GM19397 (cell line): ENCODE measurements at regions not wholly inside any gene's neighbourhood (a gene's known extent, or its start where the extent isn't known, plus 50 kb on each side); places are given as distances from the start of the nearest gene placed in this dataset.

Source experiments
- ATAC-seq: cut with Tn5 transposase; IDR thresholded peaks from one replicate; pipeline ENCODE4 v1.9.1; 2021; ENCODE audit warnings: mild to moderate bottlenecking, moderate library complexity; ENCODE audit not compliant: unreplicated experiment

DNA sequence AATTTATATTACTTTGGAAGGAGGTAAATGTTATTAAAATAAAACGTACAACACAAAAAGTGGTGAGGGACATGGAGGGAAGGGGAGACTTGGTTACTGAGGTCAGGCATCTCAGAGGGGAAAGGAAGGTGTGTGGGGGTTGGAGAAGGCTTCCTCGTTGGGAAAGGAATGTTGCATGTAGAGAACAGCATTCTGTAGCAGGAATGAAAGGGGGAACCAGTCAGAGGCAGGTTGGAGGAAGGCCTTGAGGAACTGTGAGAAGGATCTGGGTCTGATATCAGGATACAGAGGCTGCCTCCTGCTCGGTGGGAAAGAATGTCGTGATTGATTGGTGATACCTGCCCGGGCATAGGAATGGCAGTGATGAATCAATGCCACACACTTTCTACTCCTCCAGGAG lies 103.3 kb upstream of the ZFHX3 start:
- ATAC-seq: no peak

DNA sequence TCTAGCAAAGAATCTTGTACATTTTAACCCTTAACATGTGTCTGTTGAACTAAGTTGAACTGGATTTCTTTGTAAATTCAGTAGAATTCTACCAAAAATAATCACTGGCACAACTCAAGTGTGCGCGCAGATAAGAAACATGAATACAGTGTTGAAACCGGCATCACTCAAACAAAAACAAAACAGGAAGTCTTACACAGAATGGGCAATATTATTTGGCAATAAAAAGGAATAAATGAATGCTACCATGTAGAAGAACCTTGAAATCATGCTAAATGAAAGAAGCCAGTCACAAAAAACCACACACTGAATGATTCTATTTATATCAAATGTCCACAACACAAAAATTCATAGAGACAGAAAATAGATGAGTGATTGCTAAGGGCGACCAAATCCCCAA lies 102.9 kb upstream of the ZFHX3 start:
- no peak for ATAC-seq

GRCh38 chr16:73149334-73149733 lies 101.4 kb upstream of the ZFHX3 start:
- no peak for ATAC-seq

DNA sequence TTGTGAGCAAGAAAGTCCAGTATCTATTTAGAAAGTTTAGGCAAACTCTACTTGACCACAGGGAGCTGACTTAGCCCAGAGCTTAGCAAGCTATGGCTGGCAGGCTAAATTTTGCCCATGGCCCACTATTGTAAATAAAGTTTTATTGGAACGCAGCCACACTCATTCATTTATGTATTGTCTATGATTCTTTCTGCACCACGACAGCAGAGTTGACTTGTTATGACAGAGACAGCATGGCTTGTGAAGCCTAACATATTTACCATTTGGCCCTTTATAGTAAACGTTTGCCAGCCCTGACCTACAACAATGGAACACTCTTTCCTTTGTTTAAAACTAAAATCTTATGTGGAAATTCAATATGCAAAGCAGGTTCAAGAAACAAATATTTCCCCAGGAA lies 100.0 kb upstream of the ZFHX3 start:
- ATAC-seq: no peak

GRCh38 chr16:73145166-73145880 lies 97.4 kb upstream of the ZFHX3 start:
- ATAC-seq: no peak

DNA sequence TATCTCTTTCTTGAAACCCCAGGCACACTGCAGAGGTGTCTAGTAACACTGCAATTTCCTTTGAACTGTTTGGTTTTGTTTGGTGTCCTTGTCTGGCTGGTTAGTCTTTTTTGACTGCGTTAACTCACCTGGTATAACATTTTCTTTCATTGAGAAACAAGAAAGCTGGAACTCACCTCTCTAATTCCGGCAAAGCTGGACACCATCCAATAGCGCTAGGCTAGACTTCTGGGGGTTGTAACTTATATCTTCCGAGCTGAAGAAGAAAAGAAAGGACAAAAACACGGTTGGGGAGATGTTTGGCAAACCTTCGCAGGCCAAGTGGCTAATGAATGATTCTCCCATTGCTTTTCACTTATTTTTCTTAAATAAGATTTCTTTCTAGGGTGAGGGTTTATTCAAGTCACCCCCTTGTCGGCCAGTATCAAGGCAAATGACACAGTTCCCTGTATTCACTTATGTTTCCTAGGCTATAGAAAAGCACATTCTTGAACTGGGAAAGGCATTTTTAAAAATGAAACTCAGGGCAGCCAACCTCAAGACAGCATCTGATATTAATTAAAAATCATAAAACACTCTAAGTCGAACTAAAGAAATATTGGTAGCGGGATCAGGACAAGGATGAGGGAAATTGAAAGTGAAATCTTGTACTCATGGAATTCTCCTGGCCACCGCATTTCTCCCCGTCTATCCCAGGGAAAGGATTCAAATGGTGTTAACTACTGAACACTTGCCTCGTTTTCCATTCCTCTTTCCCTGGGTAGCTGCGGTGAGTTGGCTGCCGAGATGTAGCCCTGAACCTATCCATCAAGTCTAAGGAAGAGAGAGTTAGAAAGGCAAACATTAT lies 95.9 kb upstream of the ZFHX3 start:
- no peak for ATAC-seq

- ATAC-seq: no peak
These were observed 95.1 kb upstream of the ZFHX3 start for GRCh38 chr16:73143002-73143401.

DNA sequence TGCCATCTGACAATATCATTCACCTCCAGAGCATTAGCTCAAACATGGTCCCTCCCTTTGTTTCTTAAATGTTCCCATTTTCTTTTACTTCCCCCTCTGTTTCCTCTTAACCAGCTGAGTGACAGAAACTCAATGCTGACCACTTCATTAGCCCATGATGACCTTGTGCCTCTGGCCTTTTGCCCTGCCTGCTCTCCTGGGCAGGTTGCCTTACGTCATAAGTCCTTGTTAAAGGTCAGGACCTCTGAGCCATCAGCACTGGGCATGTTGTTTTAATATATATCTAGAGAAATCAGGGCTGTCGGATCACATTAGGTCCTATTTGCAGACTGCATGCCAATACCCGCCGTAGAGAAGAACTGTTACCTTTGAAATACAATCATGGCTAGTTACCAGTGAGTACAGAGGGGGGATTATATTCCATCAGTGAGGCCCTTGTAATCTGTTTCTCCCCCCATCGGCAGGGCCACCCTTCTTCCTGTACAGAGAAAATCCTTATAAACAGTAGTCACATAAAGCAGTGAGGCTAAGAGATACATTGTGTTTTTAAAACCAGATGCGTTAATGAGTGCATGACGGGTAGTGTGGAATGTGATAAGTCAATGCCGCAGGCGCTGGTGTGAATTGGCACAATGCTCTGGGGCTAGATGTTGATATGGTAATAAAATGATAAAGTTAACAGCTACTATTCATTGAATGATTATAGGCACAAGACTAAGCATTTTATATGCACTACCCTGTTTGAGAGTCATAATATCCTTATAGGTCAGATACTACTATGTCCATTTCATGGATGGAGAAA lies 94.3 kb upstream of the ZFHX3 start:
- ATAC-seq: no peak

DNA sequence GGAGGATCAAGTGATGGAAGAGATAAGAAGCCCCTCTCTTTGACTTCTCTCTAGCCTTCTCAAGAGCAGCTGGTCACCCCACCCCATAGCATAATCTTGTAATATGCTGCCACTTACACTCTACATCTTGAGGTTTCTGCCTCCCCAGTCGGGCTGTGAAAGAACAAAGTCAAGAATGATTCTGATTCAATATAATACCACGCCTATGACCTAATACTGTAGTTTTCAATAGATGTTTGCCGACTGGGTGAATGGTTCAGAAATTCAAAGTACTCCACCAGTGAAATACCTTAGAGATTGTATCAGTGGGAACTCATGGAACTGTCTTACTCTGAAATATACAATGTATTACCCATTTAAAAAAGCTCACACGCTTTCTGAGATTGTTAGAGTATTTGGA lies 93.0 kb upstream of the ZFHX3 start:
- no peak for ATAC-seq

DNA sequence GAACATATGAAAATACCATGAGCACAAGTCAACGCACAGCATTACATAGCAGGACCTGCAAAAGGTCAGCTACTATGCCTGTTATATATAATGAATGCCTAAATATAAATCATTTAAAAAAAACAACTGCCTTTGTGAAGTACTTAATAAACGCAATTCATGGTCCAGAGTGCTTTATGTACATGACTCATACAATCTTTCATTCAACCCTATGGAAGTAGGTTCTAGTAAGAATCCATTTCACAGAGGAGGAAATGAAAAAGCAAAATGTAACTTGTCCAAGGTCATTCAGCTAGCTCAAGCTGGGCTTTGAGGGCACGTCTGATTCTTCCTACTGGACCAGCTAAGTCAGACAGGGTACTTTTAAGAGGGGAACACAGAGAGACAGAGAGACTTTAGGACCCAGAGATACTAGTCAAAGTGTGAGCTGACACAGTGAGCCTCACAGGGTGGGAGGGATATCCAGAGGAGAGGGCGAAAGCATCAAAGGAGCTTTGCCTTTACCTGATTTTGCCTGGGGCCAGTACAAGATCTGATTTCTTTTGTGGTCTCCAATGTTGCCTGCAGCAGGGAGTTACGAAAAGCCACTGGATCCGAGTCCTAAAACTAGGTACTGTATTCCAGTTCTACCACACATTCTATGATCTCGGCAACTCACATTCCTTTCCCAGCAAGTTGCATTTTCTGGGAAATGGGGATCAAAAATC lies 83.4 kb upstream of the ZFHX3 start:
- no peak for ATAC-seq

GRCh38 chr16:73129455-73129854 lies 81.5 kb upstream of the ZFHX3 start:
- ATAC-seq: no peak

DNA sequence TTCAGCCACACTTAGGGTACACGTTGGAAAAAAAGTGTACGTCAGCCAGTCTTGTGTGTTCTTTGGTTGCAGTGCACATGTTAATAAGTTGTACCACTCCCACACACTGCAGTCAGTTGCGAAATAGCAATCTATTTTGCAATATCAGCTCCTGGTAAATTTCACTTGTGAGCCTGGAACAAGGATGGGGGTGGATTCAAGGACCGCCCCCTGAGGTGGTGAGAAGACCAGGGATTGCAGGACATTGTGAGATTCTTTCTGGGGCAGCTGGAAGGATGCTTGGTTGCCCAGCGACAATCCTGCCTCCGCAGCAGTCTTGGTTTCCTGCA lies 78.6 kb upstream of the ZFHX3 start:
- no peak for ATAC-seq

DNA sequence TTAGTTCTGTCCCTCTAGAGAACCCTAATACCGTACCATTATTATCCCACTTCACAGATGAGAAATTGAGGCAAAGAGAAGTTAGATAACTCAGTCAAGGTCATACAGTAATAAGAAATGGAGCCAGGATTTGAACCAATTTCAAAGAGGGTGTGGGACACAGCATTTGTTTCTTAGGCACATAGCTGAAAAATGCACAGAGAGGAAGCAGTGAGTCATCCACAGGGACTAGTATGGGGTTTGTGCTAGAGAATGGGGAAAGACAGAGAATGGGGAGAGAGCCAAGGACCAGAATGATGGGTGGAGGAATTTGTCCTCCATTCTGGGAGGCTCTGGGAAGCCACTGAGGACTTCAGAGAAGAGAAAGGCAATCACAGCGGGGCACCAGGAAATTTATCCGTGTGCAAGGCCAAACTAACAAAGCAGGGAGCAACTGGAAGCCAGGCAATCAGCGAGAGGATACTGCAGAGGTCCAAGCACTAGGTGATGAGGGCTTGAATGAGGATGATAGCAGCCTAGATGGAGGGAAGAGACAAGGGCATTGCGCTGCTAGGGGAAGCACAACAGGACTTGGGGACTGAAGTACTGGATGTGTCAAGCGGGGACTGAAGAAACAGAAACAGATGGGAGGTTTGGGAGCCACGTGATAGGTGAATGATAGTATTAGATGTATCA lies 78.1 kb upstream of the ZFHX3 start:
- ATAC-seq: no peak

GRCh38 chr16:73124665-73125375 lies 76.9 kb upstream of the ZFHX3 start:
- no peak for ATAC-seq

DNA sequence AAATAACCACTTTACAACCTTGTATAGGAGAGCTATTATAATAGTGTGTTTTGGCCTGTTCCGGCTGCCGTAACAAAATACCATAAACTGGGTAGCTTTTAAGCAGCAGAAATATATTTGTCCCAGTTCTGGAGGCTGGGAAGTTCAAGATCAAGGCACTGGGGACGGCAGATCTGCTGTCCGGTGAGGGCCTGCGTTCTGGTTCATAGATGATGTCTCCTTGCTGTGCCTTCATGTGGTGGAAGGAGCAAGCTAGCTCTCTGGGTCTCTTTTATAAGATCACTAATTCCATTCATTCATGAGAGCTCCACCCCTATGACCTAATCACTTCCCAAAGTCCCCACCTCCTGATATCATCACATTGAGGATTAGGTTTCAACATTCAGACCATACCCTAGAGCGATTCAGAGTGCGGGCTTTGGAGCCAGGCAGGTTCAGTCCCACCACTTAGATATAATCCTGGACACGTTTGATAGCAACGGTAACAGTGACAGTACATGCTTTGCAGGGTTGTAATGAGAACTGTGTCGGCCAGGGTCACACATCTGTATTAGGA lies 76.2 kb upstream of the ZFHX3 start:
- no peak for ATAC-seq

DNA sequence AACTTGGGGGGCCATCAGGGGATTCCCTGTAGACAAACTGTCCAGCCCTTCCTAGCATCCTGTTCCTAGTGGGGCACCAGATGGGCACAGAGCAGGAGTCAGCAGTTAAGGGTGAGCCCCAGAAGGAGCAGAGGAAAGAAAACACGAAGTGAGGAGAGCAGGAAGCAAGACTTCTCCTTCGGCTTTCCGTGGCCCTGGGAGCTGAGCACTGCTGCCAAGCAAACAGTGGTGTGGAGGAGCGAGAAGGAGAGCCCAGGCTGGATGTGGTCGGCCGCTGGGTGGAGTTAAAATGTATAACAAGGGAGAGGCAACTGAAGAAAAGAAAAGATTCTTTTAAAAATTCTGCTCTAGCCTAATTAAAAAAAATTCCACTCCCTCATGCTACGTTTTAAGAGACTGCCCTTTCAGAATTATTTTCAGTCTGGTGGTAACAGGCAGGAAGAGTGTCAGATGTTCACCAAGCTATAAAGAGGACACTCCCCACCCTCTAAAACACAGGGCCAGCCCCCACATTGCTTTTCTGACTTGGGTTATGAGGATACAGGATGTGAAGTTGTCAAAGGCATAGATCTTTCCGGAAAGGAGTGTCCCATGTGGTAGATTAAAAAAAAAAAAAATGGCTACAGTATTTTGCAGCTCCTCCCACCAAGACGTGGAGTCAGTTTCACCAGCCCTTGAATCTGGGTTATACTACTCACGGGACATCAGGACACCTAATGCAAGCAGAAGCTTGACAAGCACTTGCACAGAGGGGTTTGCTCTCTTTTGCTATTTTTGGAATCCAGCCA lies 74.9 kb upstream of the ZFHX3 start:
- no peak for ATAC-seq

DNA sequence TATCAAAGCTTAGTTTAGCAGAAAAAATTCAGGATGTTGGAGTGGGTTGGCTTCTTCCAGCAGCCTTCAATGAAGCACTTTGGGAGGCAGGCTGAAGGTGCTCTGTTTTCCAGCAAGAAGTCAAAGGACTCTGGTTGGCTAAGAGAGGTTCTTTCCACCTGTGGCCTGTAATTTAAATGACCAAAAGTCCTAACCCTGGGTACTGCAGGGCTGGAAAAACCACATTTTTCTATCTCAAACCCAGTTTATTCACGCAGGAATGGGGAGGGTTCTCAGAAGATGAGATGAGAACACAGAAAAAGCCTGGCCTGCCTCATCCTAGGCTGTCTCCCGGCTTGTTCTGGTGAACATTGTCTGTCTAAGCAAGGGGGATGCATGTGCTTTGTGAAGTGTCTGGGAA lies 68.6 kb upstream of the ZFHX3 start:
- no peak for ATAC-seq

GRCh38 chr16:73113336-73113735 lies 65.4 kb upstream of the ZFHX3 start:
- ATAC-seq: no peak
